HuH-7.5 (cell line): ENCODE measurements at regions not wholly inside any gene's neighbourhood (a gene's known extent, or its start where the extent isn't known, plus 50 kb on each side); places are given as distances from the start of the nearest gene placed in this dataset.
"Not testable (repeated sequence)": the region's sequence is repeated elsewhere in the genome, so short reads cannot be mapped to it uniquely, and the experiment has no call there.

Experiments
- DNase-seq: peaks from one replicate; pipeline ENCODE4 v3.0.0; 2011; ENCODE audit warnings: low spot score

- no peak for DNase-seq
Observed at GRCh38 chr16:60675022-60675421, 1361.2 kb downstream of the CDH8 start.

- DNase-seq = no peak
Observed at GRCh38 chr16:60674241-60674640, 1362.0 kb downstream of the CDH8 start.

GRCh38 chr16:60655514-60656153 lies 1380.6 kb downstream of the CDH8 start:
- DNase-seq = no peak

- DNase-seq = no peak
Observed at GRCh38 chr16:60651346-60651745, 1384.9 kb downstream of the CDH8 start.

- DNase-seq = no peak
Observed at GRCh38 chr16:60648290-60648689, 1387.9 kb downstream of the CDH8 start.

- DNase-seq = not testable (repeated sequence)
Observed at GRCh38 chr16:60647388-60647787, 1388.8 kb downstream of the CDH8 start.

- DNase-seq = no peak
Observed at GRCh38 chr16:60646631-60647030, 1389.6 kb downstream of the CDH8 start.

GRCh38 chr16:60645541-60645940 lies 1390.7 kb downstream of the CDH8 start:
- no peak for DNase-seq

GRCh38 chr16:60642956-60643355 lies 1393.3 kb downstream of the CDH8 start:
- no peak for DNase-seq

- DNase-seq = no peak
Observed at GRCh38 chr16:60641067-60641665, 1395.1 kb downstream of the CDH8 start.

- no peak for DNase-seq
Observed at GRCh38 chr16:60640038-60640437, 1396.2 kb downstream of the CDH8 start.

- DNase-seq = not testable (repeated sequence)
Observed at GRCh38 chr16:60636636-60637035, 1399.6 kb downstream of the CDH8 start.

GRCh38 chr16:60636117-60636516 lies 1400.1 kb downstream of the CDH8 start:
- DNase-seq = no peak

- no peak for DNase-seq
Observed at GRCh38 chr16:60635548-60635947, 1400.7 kb downstream of the CDH8 start.

- DNase-seq = no peak
Observed at GRCh38 chr16:60611844-60612243, 1424.4 kb downstream of the CDH8 start.

- DNase-seq = no peak
Observed at GRCh38 chr16:60608971-60609370, 1427.3 kb downstream of the CDH8 start.

- DNase-seq = not testable (repeated sequence)
Observed at GRCh38 chr16:60605652-60606051, 1430.6 kb downstream of the CDH8 start.

- no peak for DNase-seq
Observed at GRCh38 chr16:60605176-60605575, 1431.1 kb downstream of the CDH8 start.

- DNase-seq = no peak
Observed at GRCh38 chr16:60586493-60586892, 1449.7 kb downstream of the CDH8 start.

GRCh38 chr16:60582528-60582927 lies 1453.7 kb downstream of the CDH8 start:
- no peak for DNase-seq

GRCh38 chr16:60566901-60567300 lies 1469.3 kb downstream of the CDH8 start:
- DNase-seq = no peak

GRCh38 chr16:60564588-60564987 lies 1471.7 kb downstream of the CDH8 start:
- no peak for DNase-seq

GRCh38 chr16:60563166-60563565 lies 1473.1 kb downstream of the CDH8 start:
- no peak for DNase-seq

GRCh38 chr16:60558936-60559335 lies 1477.3 kb downstream of the CDH8 start:
- DNase-seq = no peak
